Stimulated activated CD8-positive, alpha-beta memory T cell treated with anti-CD3 and anti-CD28 coated beads, Interleukin-4, amount 100 ng/mL, for 4 hours (primary cell): ENCODE measurements at regions not wholly inside any gene's neighbourhood (a gene's known extent, or its start where the extent isn't known, plus 50 kb on each side); places are given as distances from the start of the nearest gene placed in this dataset.
"Not testable (repeated sequence)": the region's sequence is repeated elsewhere in the genome, so short reads cannot be mapped to it uniquely, and the experiment has no call there.

Source experiments
- DNase-seq, 2 donors: peaks; one replicate each; pipeline ENCODE4 v3.0.0-alpha.2; 2020; ENCODE audit warnings: low read depth in 2 of 2, low spot score in 1 of 2

- no peak for DNase-seq
Measured at GRCh38 chr2:105691947-105692390, 52.7 kb upstream of the NCK2 start.

GRCh38 chr2:105690566-105690965 is 54.1 kb upstream of the NCK2 start:
- DNase-seq: no peak

GRCh38 chr2:105689484-105689883 is 55.2 kb upstream of the NCK2 start:
- DNase-seq: no peak

GRCh38 chr2:105688946-105689345 is 55.8 kb upstream of the NCK2 start:
- no peak for DNase-seq

GRCh38 chr2:105686588-105686987 is 58.1 kb upstream of the NCK2 start:
- no peak for DNase-seq

- DNase-seq: no peak
Measured at GRCh38 chr2:105683011-105683492, 61.7 kb upstream of the NCK2 start.

GRCh38 chr2:105682401-105682800 is 62.3 kb upstream of the NCK2 start:
- no peak for DNase-seq

- DNase-seq: no peak
Measured at GRCh38 chr2:105681927-105682326, 62.8 kb upstream of the NCK2 start.

GRCh38 chr2:105680357-105680756 is 64.4 kb upstream of the NCK2 start:
- no peak for DNase-seq

- no peak for DNase-seq
Measured at GRCh38 chr2:105678346-105678745, 66.4 kb upstream of the NCK2 start.

- no peak for DNase-seq
Measured at GRCh38 chr2:105677901-105678300, 66.8 kb upstream of the NCK2 start.

GRCh38 chr2:105675841-105676240 is 68.9 kb upstream of the NCK2 start:
- DNase-seq: no peak

GRCh38 chr2:105674859-105675541 is 69.7 kb upstream of the NCK2 start:
- no peak for DNase-seq

- no peak for DNase-seq
Measured at GRCh38 chr2:105674401-105674800, 70.3 kb upstream of the NCK2 start.

GRCh38 chr2:105671156-105671555 is 73.6 kb upstream of the NCK2 start:
- no peak for DNase-seq

GRCh38 chr2:105669384-105669891 is 75.3 kb upstream of the NCK2 start:
- DNase-seq: no peak

- DNase-seq: no peak
Measured at GRCh38 chr2:105665480-105665879, 79.2 kb upstream of the NCK2 start.

GRCh38 chr2:105660489-105660888 is 84.2 kb upstream of the NCK2 start:
- no peak for DNase-seq

- not testable (repeated sequence) for DNase-seq
Measured at GRCh38 chr2:105655723-105656606, 88.7 kb upstream of the NCK2 start.

- DNase-seq: no peak
Measured at GRCh38 chr2:105655244-105655643, 89.5 kb upstream of the NCK2 start.

- no peak for DNase-seq
Measured at GRCh38 chr2:105654474-105655004, 90.2 kb upstream of the NCK2 start.

GRCh38 chr2:105653302-105653701 is 91.4 kb upstream of the NCK2 start:
- no peak for DNase-seq
